MCF 10A (cell line): ENCODE measurements at regions not wholly inside any gene's neighbourhood (a gene's known extent, or its start where the extent isn't known, plus 50 kb on each side); places are given as distances from the start of the nearest gene placed in this dataset.

ENCODE experiments used
- BruUV-seq: library from RNA; stranded (reverse); fragments of 400-500 nt; replicated peaks from 2 replicates; lab custom pipeline; 2021; lab: Mats Ljungman, UMichigan
- CTCF ChIA-PET: fragments of 300-600 bp; sonication (Branson Sonifier 250); formaldehyde crosslinking; extraction: SDS; loops from one replicate; lab custom pipeline; 2021; ENCODE audit warnings: antibody characterized with exemption, inconsistent platforms; lab: Yijun Ruan, JAX
- POLR2A ChIA-PET: fragments of 300-600, 350-650 bp; sonication (Branson Sonifier 250); formaldehyde crosslinking; extraction: SDS; loops from one replicate; lab custom pipeline; 2020; ENCODE audit warnings: antibody characterized with exemption, inconsistent platforms; lab: Yijun Ruan, JAX
- DNase-seq: peaks from one replicate; pipeline ENCODE4 v3.0.0-alpha.2; 2018; ENCODE audit not compliant: unreplicated experiment
- H3K27ac Mint-ChIP-seq: one replicate; pipeline ENCODE4 v1.8.0; 2022; ENCODE audit warnings: mild to moderate bottlenecking, low read depth, mixed read lengths; ENCODE audit not compliant: unreplicated experiment
- H3K27me3 Mint-ChIP-seq: one replicate; pipeline ENCODE4 v1.8.0; 2022; ENCODE audit warnings: mixed read lengths; ENCODE audit not compliant: insufficient read depth, unreplicated experiment
- H3K36me3 Mint-ChIP-seq: one replicate; pipeline ENCODE4 v1.8.0; 2022; ENCODE audit warnings: mild to moderate bottlenecking, moderate library complexity, mixed read lengths; ENCODE audit not compliant: insufficient read depth, unreplicated experiment
- H3K4me1 Mint-ChIP-seq: one replicate; pipeline ENCODE4 v1.8.0; 2022; ENCODE audit warnings: mixed read lengths; ENCODE audit not compliant: insufficient read depth, unreplicated experiment
- H3K4me3 Mint-ChIP-seq: one replicate; pipeline ENCODE4 v1.8.0; 2022; ENCODE audit warnings: mild to moderate bottlenecking, moderate library complexity, mixed read lengths; ENCODE audit not compliant: unreplicated experiment
- H3K9me3 Mint-ChIP-seq: one replicate; pipeline ENCODE4 v1.8.0; 2022; ENCODE audit warnings: mixed read lengths; ENCODE audit not compliant: unreplicated experiment
- CTCF ChIP-seq: fragments of 200-600 bp; IDR thresholded peaks from one replicate; pipeline ENCODE4 v1.8.0; 2022; ENCODE audit warnings: antibody characterized with exemption, mild to moderate bottlenecking; ENCODE audit not compliant: unreplicated experiment
- intact Hi-C: fragments of 100-400 bp; cut with micrococcal nuclease; formaldehyde crosslinking; loops from 2 replicates; pipeline ENCODE4 v1.14.1; 2022

- intact Hi-C loops: loop anchor here (5.0 kb wide), 1 partner anchor 200 kb away; no protein-coding TSS in a partner anchor
- no peak overlapping the region for H3K27ac Mint-ChIP-seq
- POLR2A ChIA-PET: no interaction called here
- H3K4me3 Mint-ChIP-seq: no peak overlapping the region
- no peaks in the 10 kb centered on the region for H3K36me3 Mint-ChIP-seq
- DNase-seq: no peak
- TF ChIP-seq CTCF: no peak
- no TSS peak for BruUV-seq
- peaks cover 6% of the 10 kb centered on the region for H3K4me1 Mint-ChIP-seq
- H3K27me3 Mint-ChIP-seq: no peaks in the 10 kb centered on the region
- no peaks in the 10 kb centered on the region for H3K9me3 Mint-ChIP-seq
- CTCF ChIA-PET: no interaction called here
Observed at GRCh38 chrX:2592279-2592678, 91.5 kb upstream of the DHRSX start.

- no peak for TF ChIP-seq CTCF
- ChIA-PET CTCF (no interaction called here), POLR2A (no interaction called here)
- peak; percentile 43 for DNase-seq
- Mint-ChIP-seq H3K36me3 (no peaks in the 10 kb centered on the region), H3K4me3 (no peak overlapping the region), H3K27me3 (peaks cover 18% of the 10 kb centered on the region), H3K9me3 (no peaks in the 10 kb centered on the region), H3K27ac (no peak overlapping the region), H3K4me1 (no peaks in the 10 kb centered on the region)
- BruUV-seq: no TSS peak
- intact Hi-C loops: loop anchor here (5.0 kb wide), 2 partner anchors 87 to 197 kb away; partner anchors contain the start of genes DHRSX and ZBED1
Observed at GRCh38 chrX:2589186-2590020, 88.6 kb upstream of the DHRSX start.

GRCh38 chrX:2588049-2588448 lies 87.3 kb upstream of the DHRSX start:
- intact Hi-C loops: loop anchor here (5.0 kb wide), 1 partner anchor 86 kb away; the partner anchor contains the start of genes DHRSX and ZBED1
- TF ChIP-seq CTCF: no peak
- H3K27ac Mint-ChIP-seq: no peak overlapping the region
- no peaks in the 10 kb centered on the region for H3K4me1 Mint-ChIP-seq
- CTCF ChIA-PET: no interaction called here
- peaks cover 31% of the 10 kb centered on the region for H3K27me3 Mint-ChIP-seq
- no peak overlapping the region for H3K4me3 Mint-ChIP-seq
- H3K36me3 Mint-ChIP-seq: no peaks in the 10 kb centered on the region
- BruUV-seq: no TSS peak
- POLR2A ChIA-PET: no interaction called here
- no peaks in the 10 kb centered on the region for H3K9me3 Mint-ChIP-seq
- no peak for DNase-seq

- CTCF ChIA-PET: no interaction called here
- POLR2A ChIA-PET: no interaction called here
- TF ChIP-seq CTCF: no peak
- no peaks in the 10 kb centered on the region for H3K4me1 Mint-ChIP-seq
- intact Hi-C loops: loop anchor here (5.0 kb wide), 1 partner anchor 85 kb away; the partner anchor contains the start of genes DHRSX and ZBED1
- peaks cover 40% of the 10 kb centered on the region for H3K27me3 Mint-ChIP-seq
- H3K36me3 Mint-ChIP-seq: no peaks in the 10 kb centered on the region
- no peak overlapping the region for H3K4me3 Mint-ChIP-seq
- no peaks in the 10 kb centered on the region for H3K9me3 Mint-ChIP-seq
- DNase-seq: no peak
- H3K27ac Mint-ChIP-seq: no peak overlapping the region
- no TSS peak for BruUV-seq
Observed at GRCh38 chrX:2587146-2587545, 86.4 kb upstream of the DHRSX start.
